ENCODE measurements at regions not wholly inside any gene's neighbourhood (a gene's known extent, or its start where the extent isn't known, plus 50 kb on each side); places are given as distances from the start of the nearest gene placed in this dataset.

DNA sequence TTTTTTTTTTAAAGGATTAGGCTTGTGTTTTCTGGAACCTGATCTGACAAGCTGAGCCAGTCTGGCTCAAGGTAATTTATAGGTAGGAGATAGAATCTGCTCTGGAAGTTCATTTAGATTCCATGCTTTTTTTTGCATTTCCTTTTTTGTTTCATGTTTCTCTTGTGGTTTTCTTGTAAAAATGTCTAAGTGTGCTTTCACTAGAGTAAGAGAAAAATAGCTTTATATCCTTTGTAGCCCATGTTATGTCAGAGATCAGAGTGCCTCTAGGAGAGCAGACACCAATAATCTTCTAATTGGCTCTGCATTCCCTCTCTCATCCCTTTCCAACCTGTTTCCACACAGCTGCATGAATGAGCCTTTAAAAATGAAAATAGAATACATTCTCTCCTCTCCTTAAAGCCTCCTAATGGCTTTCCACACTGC is 389.8 kb upstream of the KCNMB2 start:
- CTCF ChIA-PET, result interaction anchor here (0.7 kb wide), 1 partner anchor 716 kb away, joined by 3 read pairs; no protein-coding TSS in a partner anchor
- no TSS peak for BruUV-seq (replicated peaks)
- no peaks in the 10 kb centered on the region for H3K9me3 Mint-ChIP-seq (ENCODE audit: low read depth, unreplicated experiment)
- DNase-seq, result no peak
- H3K27ac Mint-ChIP-seq (ENCODE audit: unreplicated experiment), result no peak overlapping the region
- H3K4me3 Mint-ChIP-seq (ENCODE audit: low read depth, unreplicated experiment), result no peak overlapping the region
- H3K27me3 Mint-ChIP-seq (ENCODE audit: unreplicated experiment), result no peaks in the 10 kb centered on the region
- intact Hi-C loops (cut with micrococcal nuclease; ENCODE audit: unreplicated experiment), result no loop called here
- TF ChIP-seq, protein P1, sequence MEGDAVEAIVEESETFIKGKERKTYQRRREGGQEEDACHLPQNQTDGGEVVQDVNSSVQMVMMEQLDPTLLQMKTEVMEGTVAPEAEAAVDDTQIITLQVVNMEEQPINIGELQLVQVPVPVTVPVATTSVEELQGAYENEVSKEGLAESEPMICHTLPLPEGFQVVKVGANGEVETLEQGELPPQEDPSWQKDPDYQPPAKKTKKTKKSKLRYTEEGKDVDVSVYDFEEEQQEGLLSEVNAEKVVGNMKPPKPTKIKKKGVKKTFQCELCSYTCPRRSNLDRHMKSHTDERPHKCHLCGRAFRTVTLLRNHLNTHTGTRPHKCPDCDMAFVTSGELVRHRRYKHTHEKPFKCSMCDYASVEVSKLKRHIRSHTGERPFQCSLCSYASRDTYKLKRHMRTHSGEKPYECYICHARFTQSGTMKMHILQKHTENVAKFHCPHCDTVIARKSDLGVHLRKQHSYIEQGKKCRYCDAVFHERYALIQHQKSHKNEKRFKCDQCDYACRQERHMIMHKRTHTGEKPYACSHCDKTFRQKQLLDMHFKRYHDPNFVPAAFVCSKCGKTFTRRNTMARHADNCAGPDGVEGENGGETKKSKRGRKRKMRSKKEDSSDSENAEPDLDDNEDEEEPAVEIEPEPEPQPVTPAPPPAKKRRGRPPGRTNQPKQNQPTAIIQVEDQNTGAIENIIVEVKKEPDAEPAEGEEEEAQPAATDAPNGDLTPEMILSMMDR (IDR thresholded peaks at IDR 0.05; ENCODE audit: unreplicated experiment), result no peak
- no peaks in the 10 kb centered on the region for H3K4me1 Mint-ChIP-seq (ENCODE audit: low read depth, unreplicated experiment)
- H3K36me3 Mint-ChIP-seq (ENCODE audit: insufficient read depth, unreplicated experiment), result no peaks in the 10 kb centered on the region

DNA sequence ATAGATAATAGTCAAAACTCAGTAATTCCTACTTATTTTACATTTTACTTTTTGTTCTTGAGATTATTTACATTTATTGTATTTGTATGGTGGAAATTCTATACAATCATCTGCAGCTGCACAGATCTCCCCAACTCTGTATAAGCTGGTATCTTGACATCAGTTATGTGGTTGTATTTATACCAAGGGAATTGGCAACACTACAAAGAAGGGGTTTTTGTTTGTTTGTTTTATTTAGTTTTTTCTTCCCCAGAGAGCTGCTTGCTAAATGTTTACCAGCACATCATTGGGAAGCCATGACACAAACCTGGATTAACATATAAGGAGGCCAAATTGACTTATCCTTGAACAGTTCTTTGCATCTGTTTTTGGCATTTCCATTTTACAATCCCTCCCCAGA is 389.2 kb upstream of the KCNMB2 start:
- H3K27ac Mint-ChIP-seq (ENCODE audit: unreplicated experiment), result no peak overlapping the region
- H3K27me3 Mint-ChIP-seq (ENCODE audit: unreplicated experiment), result no peaks in the 10 kb centered on the region
- no peaks in the 10 kb centered on the region for H3K4me1 Mint-ChIP-seq (ENCODE audit: low read depth, unreplicated experiment)
- no peak for DNase-seq
- H3K9me3 Mint-ChIP-seq (ENCODE audit: low read depth, unreplicated experiment), result no peaks in the 10 kb centered on the region
- no peak overlapping the region for H3K4me3 Mint-ChIP-seq (ENCODE audit: low read depth, unreplicated experiment)
- no peaks in the 10 kb centered on the region for H3K36me3 Mint-ChIP-seq (ENCODE audit: insufficient read depth, unreplicated experiment)
- TF ChIP-seq, protein P1 (IDR thresholded peaks at IDR 0.05; ENCODE audit: unreplicated experiment), result no peak
- BruUV-seq (replicated peaks), result no TSS peak
- CTCF ChIA-PET, result no interaction called here
- intact Hi-C loops (cut with micrococcal nuclease; ENCODE audit: unreplicated experiment), result no loop called here

DNA sequence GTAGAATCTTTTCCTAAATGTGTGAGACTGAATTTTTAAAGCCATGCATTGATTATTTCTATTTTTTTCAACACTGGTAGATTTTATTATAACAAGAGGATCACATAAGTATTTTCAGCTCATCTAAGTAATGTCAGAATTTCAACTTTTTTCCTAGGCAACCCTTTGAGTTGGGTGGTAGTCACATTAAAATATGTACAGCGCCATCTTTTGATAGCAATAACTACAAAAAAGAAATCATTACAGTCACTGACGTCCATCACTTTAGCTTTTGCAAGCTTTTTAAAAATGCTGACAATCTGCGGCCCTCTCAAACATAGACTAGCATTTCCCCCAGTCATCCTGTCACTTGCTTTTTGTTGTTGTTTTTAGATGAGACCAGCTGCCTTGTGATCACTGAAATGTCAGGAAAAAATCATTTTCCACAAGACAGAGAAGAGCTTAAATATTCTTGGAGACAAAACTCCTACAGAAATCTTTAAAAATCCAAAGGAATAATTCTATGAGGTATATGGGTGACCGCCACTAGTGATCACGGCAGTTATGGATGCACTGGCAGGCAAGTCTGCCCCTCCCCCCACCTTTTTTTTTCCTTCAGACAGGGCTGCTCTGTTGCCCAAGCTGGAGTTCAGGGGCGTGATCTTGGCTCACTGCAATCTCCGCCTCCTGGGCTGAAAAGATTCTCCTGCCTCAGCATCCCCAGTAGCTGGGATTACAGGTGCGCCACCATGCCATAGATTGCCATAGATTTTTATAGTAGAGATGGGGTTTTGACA is 384.0 kb upstream of the KCNMB2 start:
- intact Hi-C loops (cut with micrococcal nuclease; ENCODE audit: unreplicated experiment), result loop anchor here (10.0 kb wide), 1 partner anchor 1097 kb away; no protein-coding TSS in a partner anchor
- CTCF ChIA-PET, result interaction anchor here (0.8 to 1.0 kb wide), 3 partner anchors 18 to 628 kb away, joined by 3 read pairs; no protein-coding TSS in a partner anchor
- TF ChIP-seq, protein P1 (IDR thresholded peaks at IDR 0.05; ENCODE audit: unreplicated experiment), result no peak
- Mint-ChIP-seq H3K36me3 (ENCODE audit: insufficient read depth, unreplicated experiment) (no peaks in the 10 kb centered on the region), H3K27me3 (ENCODE audit: unreplicated experiment) (no peaks in the 10 kb centered on the region), H3K9me3 (ENCODE audit: low read depth, unreplicated experiment) (no peaks in the 10 kb centered on the region), H3K4me1 (ENCODE audit: low read depth, unreplicated experiment) (no peaks in the 10 kb centered on the region), H3K4me3 (ENCODE audit: low read depth, unreplicated experiment) (no peak overlapping the region), H3K27ac (ENCODE audit: unreplicated experiment) (no peak overlapping the region)
- BruUV-seq (replicated peaks), result no TSS peak
- DNase-seq, result no peak

DNA sequence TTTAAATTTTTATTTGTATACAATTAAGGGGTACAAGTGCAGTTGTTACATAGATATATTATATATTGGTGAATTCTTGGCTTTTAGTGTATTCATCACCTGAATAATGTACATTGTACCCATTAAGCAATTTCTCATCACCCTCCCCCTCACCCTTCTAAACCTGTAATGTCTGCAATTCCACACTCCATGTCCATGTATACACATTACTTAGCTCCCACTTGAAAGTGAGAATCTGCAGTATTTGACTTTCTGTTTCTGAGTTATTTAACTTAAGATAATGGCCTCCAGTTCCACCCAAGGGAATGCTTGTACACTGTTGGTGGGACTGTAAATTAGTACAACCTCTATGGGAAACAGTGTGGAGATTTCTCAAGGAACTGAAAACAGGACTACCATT is 383.2 kb upstream of the KCNMB2 start:
- CTCF ChIA-PET, result no interaction called here
- Mint-ChIP-seq H3K27me3 (ENCODE audit: unreplicated experiment) (no peaks in the 10 kb centered on the region), H3K9me3 (ENCODE audit: low read depth, unreplicated experiment) (no peaks in the 10 kb centered on the region), H3K36me3 (ENCODE audit: insufficient read depth, unreplicated experiment) (no peaks in the 10 kb centered on the region), H3K4me1 (ENCODE audit: low read depth, unreplicated experiment) (no peaks in the 10 kb centered on the region), H3K4me3 (ENCODE audit: low read depth, unreplicated experiment) (no peak overlapping the region), H3K27ac (ENCODE audit: unreplicated experiment) (no peak overlapping the region)
- intact Hi-C loops (cut with micrococcal nuclease; ENCODE audit: unreplicated experiment), result loop anchor here (10.0 kb wide), 1 partner anchor 1098 kb away; no protein-coding TSS in a partner anchor
- TF ChIP-seq, protein P1 (IDR thresholded peaks at IDR 0.05; ENCODE audit: unreplicated experiment), result no peak
- DNase-seq, result no peak
- BruUV-seq (replicated peaks), result no TSS peak

All from Calu3 (cell line).